Psoas muscle (tissue), 7 donors: ENCODE measurements at regions not wholly inside any gene's neighbourhood (a gene's known extent, or its start where the extent isn't known, plus 50 kb on each side); places are given as distances from the start of the nearest gene placed in this dataset.
"Not testable (repeated sequence)": the region's sequence is repeated elsewhere in the genome, so short reads cannot be mapped to it uniquely, and the experiment has no call there.

Experiments used
- ATAC-seq, 4 donors: fragments of 200-7000 bp; cut with Tn5 transposase; one replicate each; pipeline ENCODE4 v1.9.1; 2020; ENCODE audit warnings: moderate library complexity in 3 of 4, mild to moderate bottlenecking in 2 of 4
- DNase-seq, 2 donors: peaks; one replicate each; pipeline ENCODE4 v3.0.0-alpha.2; 2020
- H3K27ac ChIP-seq: fragments of 200-600 bp; one replicate; pipeline ENCODE4 v1.8.0; 2022
- H3K27me3 ChIP-seq, 3 donors: fragments of 200-600 bp in 1 of 3; one replicate each; pipeline versions ENCODE4 v1.6.1 to v1.8.0; 2013 to 2022; ENCODE audit warnings: low read length in 2 of 3, mild to moderate bottlenecking in 2 of 3, moderate library complexity in 1 of 3; ENCODE audit not compliant: insufficient read depth in 3 of 3
- H3K36me3 ChIP-seq, 2 donors: fragments of 200-600 bp in 1 of 2; one replicate each; pipeline versions ENCODE4 v1.6.1 to v1.8.0; 2013 to 2022; ENCODE audit warnings: low read depth in 1 of 2, mild to moderate bottlenecking in 1 of 2, moderate library complexity in 1 of 2; ENCODE audit not compliant: insufficient read depth in 1 of 2
- H3K4me1 ChIP-seq: fragments of 200-600 bp; one replicate; pipeline ENCODE4 v1.8.0; 2022
- H3K4me3 ChIP-seq: fragments of 200-600 bp; one replicate; pipeline ENCODE4 v1.8.0; 2022; ENCODE audit warnings: mild to moderate bottlenecking
- H3K9me3 ChIP-seq: fragments of 200-600 bp; one replicate; pipeline ENCODE4 v1.8.0; 2022
- CTCF ChIP-seq: fragments of 200-600 bp; IDR thresholded peaks from one replicate; pipeline ENCODE4 v1.8.0; 2022; ENCODE audit warnings: antibody characterized with exemption
- WGBS, 3 donors: extraction: QIAGEN DNeasy Blood & Tissue Kit; methylation state at CpG; one replicate each; pipeline versions ENCODE4 v1.1.6 to v1.1.7; 2013; 5-methylcytosine and 5-hydroxymethylcytosine counted together
- intact Hi-C, 2 donors: fragments of 100-400 bp; cut with DNase I; formaldehyde crosslinking; loops; one replicate each; pipeline versions ENCODE4 v1.11.0 to v1.14.2; 2022
- donor health status: healthy with polysubstance abuse.
- donor health status: DM: no; HTN: no; CAD: no; lungs with moderate emphysema.
- donor health status: Bipolar disorder and iron deficiency.
- donor health status: healthy.
- donor health status: DM: yes; HTN: yes; CAD: no.
- donor health status: DM: no; HTN: no; CAD: no.
- donor health status: DM: yes; HTN: yes; CAD: no.

- no peak overlapping the region for H3K4me3 ChIP-seq
- 64 to 84% (median 71%) methylated on average over 10 to 13 of the region's 13 CpGs for WGBS, 3 donors
- no peak overlapping the region for H3K27ac ChIP-seq
- no peak for ATAC-seq
- H3K9me3 ChIP-seq: no peaks in the 10 kb centered on the region
- peaks cover 0 to 4% (median 0%) of the 10 kb centered on the region in 3 donors for H3K27me3 ChIP-seq
- no peak for DNase-seq
- no peaks in the 10 kb centered on the region for H3K4me1 ChIP-seq
- no peak for TF ChIP-seq CTCF
- no peaks in the 10 kb centered on the region for H3K36me3 ChIP-seq
- intact Hi-C loops: no loop called here
Measured at GRCh38 chr16:88200896-88201185, 181.9 kb upstream of the ZNF469 start.

- H3K27me3 ChIP-seq, H3K4me1 ChIP-seq, ATAC-seq, H3K9me3 ChIP-seq, intact Hi-C loops, H3K27ac ChIP-seq, H3K36me3 ChIP-seq, H3K4me3 ChIP-seq, DNase-seq: not testable (repeated sequence)
- 72 to 83% (median 76%) methylated on average over 8 to 9 of the region's 9 CpGs for WGBS, 3 donors
Measured at GRCh38 chr16:88201611-88202010, 181.1 kb upstream of the ZNF469 start.

- Histone ChIP-seq H3K4me3 (no peak overlapping the region), H3K27ac (no peak overlapping the region), H3K4me1 (no peaks in the 10 kb centered on the region), H3K36me3 (no peaks in the 10 kb centered on the region), H3K9me3 (no peaks in the 10 kb centered on the region), H3K27me3 (peaks cover 0 to 4% (median 0%) of the 10 kb centered on the region in 3 donors)
- WGBS, 3 donors: 67 to 79% (median 75%) methylated on average over 12 to 13 of the region's 13 CpGs
- TF ChIP-seq CTCF: no peak
- no peak for ATAC-seq
- intact Hi-C loops: no loop called here
- DNase-seq: no peak
Measured at GRCh38 chr16:88202207-88202745, 180.5 kb upstream of the ZNF469 start.

- H3K4me3 ChIP-seq, intact Hi-C loops, H3K9me3 ChIP-seq, H3K4me1 ChIP-seq, DNase-seq, ATAC-seq, H3K27ac ChIP-seq, H3K36me3 ChIP-seq, H3K27me3 ChIP-seq: not testable (repeated sequence)
- 86 to 89% (median 87%) methylated on average over 33 to 37 of the region's 37 CpGs for WGBS, 3 donors
Measured at GRCh38 chr16:88202856-88203681, 179.7 kb upstream of the ZNF469 start.

- WGBS, 3 donors: 84 to 87% (median 86%) methylated on average over 29 to 36 of the region's 37 CpGs
Measured at GRCh38 chr16:88204131-88205110, 178.3 kb upstream of the ZNF469 start.

GRCh38 chr16:88205482-88205881, 177.3 kb upstream of the ZNF469 start:
- intact Hi-C loops, DNase-seq, ATAC-seq, H3K4me1 ChIP-seq, H3K9me3 ChIP-seq, H3K36me3 ChIP-seq, H3K4me3 ChIP-seq, H3K27ac ChIP-seq, H3K27me3 ChIP-seq: not testable (repeated sequence)
- 92 to 93% (median 93%) methylated on average over 17 of the region's 17 CpGs for WGBS, 3 donors

More at GRCh38 chr16:88204131-88205110, 178.3 kb upstream of the ZNF469 start:
- H3K27ac ChIP-seq, DNase-seq, intact Hi-C loops, ATAC-seq, H3K27me3 ChIP-seq, H3K4me3 ChIP-seq, H3K9me3 ChIP-seq, H3K36me3 ChIP-seq, H3K4me1 ChIP-seq: not testable (repeated sequence)

GRCh38 chr16:88206006-88206405, 176.8 kb upstream of the ZNF469 start:
- H3K4me1 ChIP-seq, H3K9me3 ChIP-seq, DNase-seq, H3K4me3 ChIP-seq, intact Hi-C loops, H3K36me3 ChIP-seq, H3K27ac ChIP-seq, H3K27me3 ChIP-seq, ATAC-seq: not testable (repeated sequence)
- WGBS, 3 donors: 81 to 86% (median 82%) methylated on average over 9 to 14 of the region's 16 CpGs

GRCh38 chr16:88206516-88206915, 176.2 kb upstream of the ZNF469 start:
- H3K9me3 ChIP-seq, H3K4me3 ChIP-seq, ATAC-seq, H3K36me3 ChIP-seq, H3K27me3 ChIP-seq, H3K4me1 ChIP-seq, H3K27ac ChIP-seq, intact Hi-C loops, DNase-seq: not testable (repeated sequence)
- 77 to 85% (median 82%) methylated on average over 8 to 13 of the region's 22 CpGs for WGBS, 3 donors
